CD4-positive, CD25-positive, alpha-beta regulatory T cell (primary cell): ENCODE measurements at regions not wholly inside any gene's neighbourhood (a gene's known extent, or its start where the extent isn't known, plus 50 kb on each side); places are given as distances from the start of the nearest gene placed in this dataset.
"Not testable (repeated sequence)": the region's sequence is repeated elsewhere in the genome, so short reads cannot be mapped to it uniquely, and the experiment has no call there.

Source experiments
- ATAC-seq, 2 donors: fragments of 150-1000 bp; cut with Tn5 transposase; one replicate each; pipeline ENCODE4 v1.10.0; 2021; ENCODE audit warnings: low read depth in 2 of 2, moderate number of reproducible peaks in 2 of 2, moderate library complexity in 1 of 2
- DNase-seq, 3 donors: peaks; one replicate each; pipeline versions ENCODE4 v3.0.0 to v3.0.0-alpha.2; 2012 to 2022; ENCODE audit warnings: mixed read lengths in 1 of 3
- H3K27ac ChIP-seq: one replicate; pipeline ENCODE4 v1.7.0; 2013; ENCODE audit warnings: mild to moderate bottlenecking, low read length; ENCODE audit not compliant: insufficient read depth, poor library complexity, severe bottlenecking
- H3K27me3 ChIP-seq: one replicate; pipeline ENCODE4 v1.7.0; 2013; ENCODE audit warnings: low read length; ENCODE audit not compliant: control insufficient read depth, insufficient read depth
- H3K36me3 ChIP-seq: one replicate; pipeline ENCODE4 v1.7.0; 2013; ENCODE audit warnings: mild to moderate bottlenecking, low read length, moderate library complexity; ENCODE audit not compliant: control insufficient read depth, insufficient read depth
- H3K4me1 ChIP-seq: 2 replicates; pipeline ENCODE4 v1.7.0; 2013; ENCODE audit warnings: mild to moderate bottlenecking, low read length; ENCODE audit not compliant: insufficient read depth, control insufficient read depth, poor library complexity, severe bottlenecking
- H3K4me3 ChIP-seq: one replicate; pipeline ENCODE4 v1.7.0; 2013; ENCODE audit warnings: low read depth, mild to moderate bottlenecking, low read length, moderate library complexity
- H3K9me3 ChIP-seq, 2 experiments: 1 replicate in 1 of 2; 2 replicates in 1 of 2; pipeline ENCODE4 v1.7.0; 2013; ENCODE audit warnings: low read length in 2 of 2, mild to moderate bottlenecking in 1 of 2, moderate library complexity in 1 of 2; ENCODE audit not compliant: control insufficient read depth in 2 of 2
- H3K27ac Mint-ChIP-seq, 3 donors: one replicate each; pipeline ENCODE4 v1.8.0; 2020 to 2022; ENCODE audit warnings: mild to moderate bottlenecking in 3 of 3, mixed read lengths in 3 of 3, moderate library complexity in 2 of 3
- H3K27me3 Mint-ChIP-seq: one replicate; pipeline ENCODE4 v1.8.0; 2022; ENCODE audit warnings: mild to moderate bottlenecking, mixed read lengths
- H3K36me3 Mint-ChIP-seq: one replicate; pipeline ENCODE4 v1.8.0; 2020; ENCODE audit warnings: mixed read lengths
- H3K4me1 Mint-ChIP-seq, 4 donors: one replicate each; pipeline ENCODE4 v1.8.0; 2020 to 2022; ENCODE audit warnings: mixed read lengths in 4 of 4, mild to moderate bottlenecking in 1 of 4
- H3K4me3 Mint-ChIP-seq, 4 donors: one replicate each; pipeline ENCODE4 v1.8.0; 2020 to 2022; ENCODE audit warnings: mild to moderate bottlenecking in 4 of 4, mixed read lengths in 4 of 4, moderate library complexity in 3 of 4
- H3K9me3 Mint-ChIP-seq, 7 donors: one replicate each; pipeline ENCODE4 v1.8.0; 2020 to 2022; ENCODE audit warnings: mixed read lengths in 7 of 7, mild to moderate bottlenecking in 3 of 7, moderate library complexity in 2 of 7

GRCh38 chr7:124251636-124252035 lies 218.8 kb upstream of the TMEM229A start:
- Histone ChIP-seq H3K36me3 (no peaks in the 10 kb centered on the region), H3K4me3 (no peak overlapping the region), H3K27ac (no peak overlapping the region), H3K4me1 (no peaks in the 10 kb centered on the region), H3K27me3 (no peaks in the 10 kb centered on the region), H3K9me3 (no peaks in the 10 kb centered on the region)
- Mint-ChIP-seq H3K9me3 (peaks cover 0 to 9% (median 4%) of the 10 kb centered on the region in 7 donors), H3K27me3 (no peaks in the 10 kb centered on the region), H3K36me3 (no peaks in the 10 kb centered on the region), H3K4me3 (no peak overlapping the region), H3K27ac (no peak overlapping the region), H3K4me1 (no peaks in the 10 kb centered on the region)
- no peak for DNase-seq
- no peak for ATAC-seq

DNA sequence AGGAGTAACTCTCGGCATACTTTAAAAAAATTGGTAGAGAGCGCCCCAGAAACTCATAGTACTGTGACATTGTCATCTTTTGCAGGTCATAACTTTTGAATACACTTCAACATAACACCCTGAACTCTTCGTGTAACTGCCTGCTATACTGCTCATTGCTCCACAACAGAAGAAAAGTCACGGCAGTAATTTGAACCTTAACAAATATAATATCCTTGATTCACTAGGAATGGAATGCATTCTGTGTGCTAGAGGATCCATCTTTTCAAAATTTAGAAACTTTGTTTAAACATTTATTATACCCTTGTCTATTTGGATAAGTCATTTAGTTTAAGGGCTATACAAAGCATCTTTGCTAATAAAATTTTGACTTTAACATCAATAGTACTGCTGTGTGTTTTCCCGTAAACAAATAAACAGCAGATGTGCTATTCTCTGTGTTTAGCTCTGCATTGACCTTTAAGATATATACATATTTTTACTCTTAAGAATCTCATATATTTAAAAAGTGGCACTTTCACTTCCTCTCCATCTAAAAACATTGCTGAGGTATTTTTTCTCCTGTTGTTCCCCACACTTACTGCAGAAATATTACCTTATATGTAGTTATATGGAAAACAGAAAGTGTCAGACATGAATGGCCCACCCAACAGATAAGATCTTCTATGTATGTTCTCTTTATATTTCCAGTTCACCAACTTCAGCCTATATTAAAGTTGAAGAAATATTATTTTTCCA lies 217.6 kb upstream of the TMEM229A start:
- no peak for ATAC-seq
- H3K4me3 Mint-ChIP-seq, result no peak overlapping the region
- Histone ChIP-seq H3K9me3 (no peaks in the 10 kb centered on the region), H3K4me3 (no peak overlapping the region), H3K36me3 (no peaks in the 10 kb centered on the region), H3K4me1 (no peaks in the 10 kb centered on the region), H3K27ac (no peak overlapping the region), H3K27me3 (no peaks in the 10 kb centered on the region)
- no peak overlapping the region for H3K27ac Mint-ChIP-seq
- no peaks in the 10 kb centered on the region for H3K36me3 Mint-ChIP-seq
- H3K27me3 Mint-ChIP-seq, result no peaks in the 10 kb centered on the region
- no peak for DNase-seq
- H3K9me3 Mint-ChIP-seq, result peaks cover 0 to 12% (median 4%) of the 10 kb centered on the region in 7 donors
- H3K4me1 Mint-ChIP-seq, result no peaks in the 10 kb centered on the region

DNA sequence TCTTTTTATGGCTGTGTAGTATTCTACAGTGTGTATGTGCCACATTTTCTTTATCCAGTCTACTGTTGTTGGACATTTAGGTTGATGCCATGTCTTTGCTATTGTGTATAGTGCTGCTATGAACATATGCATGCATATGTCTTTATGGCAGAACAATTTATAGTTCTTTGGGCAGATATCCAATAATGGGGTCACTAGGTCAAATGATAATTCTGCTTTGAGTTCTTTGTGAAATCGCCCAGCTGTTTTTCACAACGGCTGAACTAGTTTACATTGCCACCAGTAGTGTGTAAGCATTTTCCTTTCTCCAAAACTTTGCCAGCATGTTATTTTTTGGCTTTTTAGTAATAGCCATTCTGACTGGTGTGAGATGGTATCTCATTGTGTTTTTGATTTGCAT lies 214.8 kb upstream of the TMEM229A start:
- Histone ChIP-seq H3K4me3 (no peak overlapping the region), H3K27ac (no peak overlapping the region), H3K27me3 (no peaks in the 10 kb centered on the region), H3K36me3 (no peaks in the 10 kb centered on the region), H3K9me3 (no peaks in the 10 kb centered on the region), H3K4me1 (no peaks in the 10 kb centered on the region)
- no peaks in the 10 kb centered on the region for H3K4me1 Mint-ChIP-seq
- DNase-seq (no peak), ATAC-seq (no peak)
- H3K9me3 Mint-ChIP-seq, result peaks cover 0 to 3% (median 2%) of the 10 kb centered on the region in 7 donors
- H3K27me3 Mint-ChIP-seq, result no peaks in the 10 kb centered on the region
- H3K27ac Mint-ChIP-seq, result no peak overlapping the region
- H3K4me3 Mint-ChIP-seq, result no peak overlapping the region
- no peaks in the 10 kb centered on the region for H3K36me3 Mint-ChIP-seq

- H3K27me3 Mint-ChIP-seq, result no peaks in the 10 kb centered on the region
- H3K9me3 Mint-ChIP-seq, result peaks cover 0 to 3% (median 1%) of the 10 kb centered on the region in 7 donors
- no peak overlapping the region for H3K27ac Mint-ChIP-seq
- H3K27ac ChIP-seq, result no peak overlapping the region
- no peaks in the 10 kb centered on the region for H3K9me3 ChIP-seq
- no peak for ATAC-seq
- no peaks in the 10 kb centered on the region for H3K4me1 Mint-ChIP-seq
- H3K36me3 ChIP-seq, result no peaks in the 10 kb centered on the region
- H3K4me1 ChIP-seq, result no peaks in the 10 kb centered on the region
- DNase-seq, result no peak
- H3K27me3 ChIP-seq, result no peaks in the 10 kb centered on the region
- H3K36me3 Mint-ChIP-seq, result no peaks in the 10 kb centered on the region
- H3K4me3 Mint-ChIP-seq, result no peak overlapping the region
- no peak overlapping the region for H3K4me3 ChIP-seq
Observed at GRCh38 chr7:124246262-124246863, 213.5 kb upstream of the TMEM229A start.

- not testable (repeated sequence) for H3K27me3 Mint-ChIP-seq
Observed at GRCh38 chr7:124244469-124244868, 211.6 kb upstream of the TMEM229A start.

DNA sequence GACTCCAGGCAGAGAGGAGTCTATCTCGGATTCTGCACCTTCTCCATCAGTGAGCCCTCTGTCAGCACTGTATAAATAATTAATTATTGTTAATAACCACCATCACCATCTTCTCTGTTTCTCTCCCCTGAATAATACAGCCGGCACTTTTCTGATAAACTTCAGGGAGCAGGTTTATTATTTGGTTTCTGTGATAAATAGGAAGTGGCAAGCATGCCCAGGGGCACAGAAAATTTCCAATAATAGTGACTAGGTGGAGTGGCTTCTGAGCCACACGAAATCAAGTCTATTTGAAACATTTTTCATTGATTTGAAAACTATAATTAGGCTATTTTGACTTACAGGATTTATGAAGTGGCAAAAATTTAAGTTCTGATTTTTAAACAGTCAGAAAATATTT lies 186.8 kb upstream of the TMEM229A start:
- H3K36me3 ChIP-seq, result no peaks in the 10 kb centered on the region
- H3K4me1 ChIP-seq, result no peaks in the 10 kb centered on the region
- no peaks in the 10 kb centered on the region for H3K27me3 ChIP-seq
- peaks cover 0 to 3% of the 10 kb centered on the region in 2 experiments for H3K9me3 ChIP-seq
- Mint-ChIP-seq H3K27me3 (no peaks in the 10 kb centered on the region), H3K36me3 (no peaks in the 10 kb centered on the region), H3K4me3 (no peak overlapping the region), H3K4me1 (no peaks in the 10 kb centered on the region), H3K27ac (no peak overlapping the region), H3K9me3 (peaks cover 0 to 25% (median 4%) of the 10 kb centered on the region in 7 donors)
- H3K4me3 ChIP-seq, result no peak overlapping the region
- ATAC-seq, result no peak
- no peak for DNase-seq
- H3K27ac ChIP-seq, result no peak overlapping the region

More at GRCh38 chr7:124244469-124244868, 211.6 kb upstream of the TMEM229A start:
- not testable (repeated sequence) for H3K36me3 Mint-ChIP-seq, H3K9me3 Mint-ChIP-seq, H3K4me3 Mint-ChIP-seq, H3K36me3 ChIP-seq, H3K27ac Mint-ChIP-seq, H3K27ac ChIP-seq, DNase-seq, H3K4me3 ChIP-seq, H3K4me1 Mint-ChIP-seq, ATAC-seq, H3K4me1 ChIP-seq, H3K9me3 ChIP-seq, H3K27me3 ChIP-seq

DNA sequence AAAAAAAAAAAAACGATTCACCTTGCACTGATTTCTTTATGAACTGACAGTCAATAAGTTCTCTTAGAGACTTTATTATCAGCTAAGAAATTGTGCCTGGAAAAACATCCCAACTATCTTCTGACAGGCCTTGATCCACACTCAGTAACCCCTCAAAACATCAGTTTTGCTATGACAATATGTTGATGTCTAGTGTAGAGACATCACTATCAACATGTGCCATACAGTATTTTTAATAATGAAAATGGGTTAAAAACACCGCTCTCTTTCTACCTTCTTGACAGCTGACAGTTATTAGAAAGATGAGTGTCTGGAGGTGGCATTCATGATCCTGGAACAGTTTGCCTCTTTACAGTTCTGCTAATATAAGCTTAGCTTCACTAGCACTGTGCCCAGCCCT lies 175.8 kb upstream of the TMEM229A start:
- H3K27ac ChIP-seq, result no peak overlapping the region
- Mint-ChIP-seq H3K9me3 (peaks cover 0 to 9% (median 2%) of the 10 kb centered on the region in 7 donors), H3K4me3 (no peak overlapping the region), H3K27ac (no peak overlapping the region), H3K36me3 (no peaks in the 10 kb centered on the region), H3K27me3 (no peaks in the 10 kb centered on the region), H3K4me1 (no peaks in the 10 kb centered on the region)
- no peak overlapping the region for H3K4me3 ChIP-seq
- ATAC-seq (no peak), DNase-seq (no peak)
- no peaks in the 10 kb centered on the region for H3K9me3 ChIP-seq
- no peaks in the 10 kb centered on the region for H3K4me1 ChIP-seq
- H3K36me3 ChIP-seq, result no peaks in the 10 kb centered on the region
- H3K27me3 ChIP-seq, result no peaks in the 10 kb centered on the region

DNA sequence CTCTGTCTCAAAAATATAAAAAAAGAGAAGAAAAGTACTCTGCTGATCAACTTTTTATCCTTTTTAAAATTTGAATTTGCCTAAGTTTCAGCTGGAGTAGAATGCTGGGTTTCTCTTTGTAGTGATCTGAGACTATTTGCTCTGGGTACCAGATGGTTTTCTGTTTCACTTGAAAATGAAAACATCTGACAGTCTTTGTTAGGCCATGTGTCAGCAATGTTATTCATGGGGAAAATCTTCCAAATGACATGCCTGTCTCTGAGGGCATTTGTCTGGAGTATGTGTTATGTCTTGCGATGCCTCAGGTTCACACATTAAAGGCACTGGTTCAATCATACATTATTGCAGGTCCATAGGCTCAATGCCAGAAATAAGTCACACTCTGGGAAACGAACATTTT lies 175.3 kb upstream of the TMEM229A start:
- Mint-ChIP-seq H3K27ac (no peak overlapping the region), H3K9me3 (peaks cover 0 to 9% (median 3%) of the 10 kb centered on the region in 7 donors), H3K4me3 (no peak overlapping the region), H3K4me1 (no peaks in the 10 kb centered on the region), H3K27me3 (no peaks in the 10 kb centered on the region), H3K36me3 (no peaks in the 10 kb centered on the region)
- no peaks in the 10 kb centered on the region for H3K27me3 ChIP-seq
- no peaks in the 10 kb centered on the region for H3K4me1 ChIP-seq
- no peaks in the 10 kb centered on the region for H3K36me3 ChIP-seq
- DNase-seq, result no peak
- H3K27ac ChIP-seq, result no peak overlapping the region
- no peak overlapping the region for H3K4me3 ChIP-seq
- H3K9me3 ChIP-seq, result no peaks in the 10 kb centered on the region
- ATAC-seq, result no peak
